ENCODE measurements at regions not wholly inside any gene's neighbourhood (a gene's known extent, or its start where the extent isn't known, plus 50 kb on each side); places are given as distances from the start of the nearest gene placed in this dataset.

DNA sequence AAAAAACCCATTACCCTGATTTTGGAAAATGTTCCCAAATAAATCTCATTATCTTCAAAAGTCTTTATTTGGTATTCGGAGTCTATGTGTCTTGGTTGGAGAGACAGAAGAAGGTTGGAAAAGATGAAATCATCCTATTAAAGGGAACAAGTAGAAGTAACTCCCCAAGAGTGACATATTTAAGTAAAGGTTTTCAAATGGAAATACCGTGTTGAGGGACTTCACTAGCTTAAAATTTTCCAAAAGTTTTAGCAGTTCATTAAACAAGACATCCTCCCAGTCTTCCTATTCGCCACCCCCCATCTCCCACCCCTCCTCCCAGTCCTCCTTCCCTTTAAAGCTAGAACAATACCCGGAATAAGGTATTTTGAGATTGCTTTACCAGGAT is 62.7 kb upstream of the CCDC160 start:
- Histone ChIP-seq H3K9me3 (ENCODE audit: control insufficient read depth, low read length) (peaks cover 3% of the 10 kb centered on the region), H3K36me3 (ENCODE audit: control insufficient read depth, insufficient read depth, low read length, severe bottlenecking) (no peaks in the 10 kb centered on the region), H3K4me3 (ENCODE audit: low read length) (no peak overlapping the region), H3K4me1 (ENCODE audit: control insufficient read depth, insufficient read depth, low read length) (no peaks in the 10 kb centered on the region), H3K27me3 (replicated peaks; ENCODE audit: control insufficient read depth, insufficient read depth, low read length) (peaks cover 45% of the 10 kb centered on the region), H3K9ac (ENCODE audit: low read length) (no peak overlapping the region)
- no peak for DNase-seq (ENCODE audit: low read depth)

DNA sequence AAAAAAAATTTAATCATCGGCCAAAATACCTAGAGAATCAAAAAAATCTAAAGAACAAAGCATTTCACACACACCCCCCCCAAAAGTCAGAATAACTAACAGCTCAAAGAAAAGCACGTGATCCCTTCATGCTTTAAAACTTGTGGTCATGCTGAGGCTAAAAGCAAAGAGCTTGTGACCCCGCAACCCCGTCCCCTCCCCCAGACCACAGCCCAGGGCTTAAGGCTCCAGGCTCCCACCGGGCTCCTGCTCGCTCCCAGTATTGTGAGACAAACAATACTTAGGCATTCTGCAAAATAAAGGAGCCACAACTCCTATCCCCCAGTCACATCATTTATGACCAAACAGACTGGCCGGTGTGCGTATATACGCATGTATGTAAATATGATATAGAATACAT is 62.1 kb upstream of the CCDC160 start:
- Histone ChIP-seq H3K36me3 (ENCODE audit: control insufficient read depth, insufficient read depth, low read length, severe bottlenecking) (no peaks in the 10 kb centered on the region), H3K9me3 (ENCODE audit: control insufficient read depth, low read length) (peaks cover 3% of the 10 kb centered on the region), H3K4me1 (ENCODE audit: control insufficient read depth, insufficient read depth, low read length) (no peaks in the 10 kb centered on the region), H3K4me3 (ENCODE audit: low read length) (no peak overlapping the region), H3K9ac (ENCODE audit: low read length) (no peak overlapping the region), H3K27me3 (replicated peaks; ENCODE audit: control insufficient read depth, insufficient read depth, low read length) (peaks cover 40% of the 10 kb centered on the region)
- no peak for DNase-seq (ENCODE audit: low read depth)

DNA sequence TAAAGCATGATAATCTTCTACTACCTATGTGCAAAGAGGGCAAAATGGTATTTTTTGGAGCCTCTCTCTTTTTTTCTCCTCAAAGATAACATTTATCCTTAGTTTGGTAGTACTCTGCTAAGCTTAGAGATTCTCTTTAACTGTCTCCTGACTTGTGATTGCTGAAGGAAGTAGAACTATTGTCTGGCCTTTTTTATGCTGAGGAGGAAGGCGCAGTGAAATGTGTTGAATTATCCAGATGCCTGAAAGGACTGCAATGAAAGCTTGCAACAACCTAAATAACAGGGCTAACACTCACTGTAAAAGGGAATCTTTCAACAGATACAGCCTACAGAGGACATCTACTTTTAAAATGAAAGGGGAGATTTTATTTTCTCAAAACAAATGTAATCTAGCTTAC is 59.5 kb upstream of the CCDC160 start:
- no peak for DNase-seq (ENCODE audit: low read depth)
- Histone ChIP-seq H3K9me3 (ENCODE audit: control insufficient read depth, low read length) (no peaks in the 10 kb centered on the region), H3K27me3 (replicated peaks; ENCODE audit: control insufficient read depth, insufficient read depth, low read length) (peaks cover 36% of the 10 kb centered on the region), H3K9ac (ENCODE audit: low read length) (no peak overlapping the region), H3K4me3 (ENCODE audit: low read length) (no peak overlapping the region), H3K36me3 (ENCODE audit: control insufficient read depth, insufficient read depth, low read length, severe bottlenecking) (no peaks in the 10 kb centered on the region), H3K4me1 (ENCODE audit: control insufficient read depth, insufficient read depth, low read length) (no peaks in the 10 kb centered on the region)

DNA sequence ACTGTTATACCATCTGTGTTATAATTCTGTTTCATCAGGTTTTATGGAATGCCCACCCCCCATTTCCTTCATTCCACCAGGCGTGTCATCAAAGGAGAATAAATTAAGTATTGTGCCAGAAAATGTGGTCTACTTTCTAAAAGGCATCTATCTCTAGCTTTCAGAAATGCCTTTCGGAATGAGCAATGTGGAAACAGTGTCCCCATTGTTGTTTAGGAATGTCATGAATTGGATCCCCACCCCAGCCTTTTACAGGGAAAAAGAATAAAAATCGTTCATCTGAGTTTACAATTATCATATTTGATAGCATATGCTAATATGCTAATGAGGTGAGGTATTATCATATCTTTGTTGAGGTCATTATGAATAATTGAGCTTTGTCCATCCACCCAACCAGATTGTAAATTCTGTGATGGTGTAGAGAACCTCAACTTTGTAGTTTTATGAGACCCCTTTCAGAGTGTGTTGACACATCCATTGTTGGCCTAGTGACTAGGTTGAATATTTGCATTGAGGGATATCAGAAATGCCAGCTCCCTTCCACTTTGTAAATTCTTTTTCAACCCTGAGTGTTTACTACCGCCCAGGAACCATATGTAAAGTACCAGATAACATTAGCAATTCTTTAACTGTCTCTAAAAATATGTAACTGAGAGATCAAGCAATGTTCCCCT is 56.2 kb upstream of the CCDC160 start:
- Histone ChIP-seq H3K9ac (ENCODE audit: low read length) (no peak overlapping the region), H3K36me3 (ENCODE audit: control insufficient read depth, insufficient read depth, low read length, severe bottlenecking) (no peaks in the 10 kb centered on the region), H3K4me1 (ENCODE audit: control insufficient read depth, insufficient read depth, low read length) (no peaks in the 10 kb centered on the region), H3K4me3 (ENCODE audit: low read length) (no peak overlapping the region), H3K27me3 (replicated peaks; ENCODE audit: control insufficient read depth, insufficient read depth, low read length) (peaks cover 27% of the 10 kb centered on the region), H3K9me3 (ENCODE audit: control insufficient read depth, low read length) (no peaks in the 10 kb centered on the region)
- DNase-seq (ENCODE audit: low read depth) = no peak

DNA sequence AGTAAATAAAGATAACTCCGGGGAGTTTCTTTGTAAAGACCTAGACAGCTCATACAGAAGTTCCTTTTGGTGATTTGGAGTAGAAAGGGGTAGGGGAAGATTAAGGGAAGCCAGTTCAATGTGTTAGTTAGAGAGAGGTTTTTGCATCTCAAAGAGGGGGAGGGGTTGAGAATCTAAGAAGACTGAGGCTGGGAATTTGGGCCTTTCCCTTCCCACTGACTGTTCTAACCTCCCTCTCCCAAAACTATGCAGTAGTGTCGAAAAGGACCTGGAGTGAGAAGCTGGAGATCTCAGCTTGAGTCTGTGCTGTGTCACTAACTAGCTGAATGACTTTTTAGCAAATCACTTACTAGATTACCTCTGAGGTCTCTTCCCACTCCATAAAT is 55.7 kb upstream of the CCDC160 start:
- Histone ChIP-seq H3K36me3 (ENCODE audit: control insufficient read depth, insufficient read depth, low read length, severe bottlenecking) (no peaks in the 10 kb centered on the region), H3K9ac (ENCODE audit: low read length) (no peak overlapping the region), H3K4me3 (ENCODE audit: low read length) (no peak overlapping the region), H3K27me3 (replicated peaks; ENCODE audit: control insufficient read depth, insufficient read depth, low read length) (peaks cover 30% of the 10 kb centered on the region), H3K9me3 (ENCODE audit: control insufficient read depth, low read length) (no peaks in the 10 kb centered on the region), H3K4me1 (ENCODE audit: control insufficient read depth, insufficient read depth, low read length) (no peaks in the 10 kb centered on the region)
- DNase-seq (ENCODE audit: low read depth) = no peak

DNA sequence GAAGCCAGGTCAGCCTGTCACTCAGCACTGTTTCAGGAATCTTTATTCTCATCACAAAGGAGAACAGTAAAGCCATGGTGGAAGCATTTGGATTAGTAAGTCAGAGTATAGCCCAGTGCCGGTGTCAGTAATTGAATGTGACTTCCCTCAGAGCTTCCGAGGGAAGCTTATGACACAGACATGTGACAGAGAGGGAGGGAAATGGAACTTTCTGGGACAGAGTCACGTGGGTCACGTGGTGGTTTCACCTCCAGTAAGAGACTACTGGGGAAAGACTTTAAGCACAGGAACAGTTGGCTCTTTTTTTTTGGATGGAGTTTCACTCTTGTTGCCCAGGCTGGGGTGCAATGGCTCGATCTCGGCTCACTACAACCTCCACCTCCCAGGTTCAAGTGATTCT is 53.3 kb upstream of the CCDC160 start:
- Histone ChIP-seq H3K36me3 (ENCODE audit: control insufficient read depth, insufficient read depth, low read length, severe bottlenecking) (no peaks in the 10 kb centered on the region), H3K27me3 (replicated peaks; ENCODE audit: control insufficient read depth, insufficient read depth, low read length) (peaks cover 27% of the 10 kb centered on the region), H3K4me3 (ENCODE audit: low read length) (no peak overlapping the region), H3K4me1 (ENCODE audit: control insufficient read depth, insufficient read depth, low read length) (no peaks in the 10 kb centered on the region), H3K9me3 (ENCODE audit: control insufficient read depth, low read length) (no peaks in the 10 kb centered on the region), H3K9ac (ENCODE audit: low read length) (no peak overlapping the region)
- DNase-seq (ENCODE audit: low read depth) = no peak

DNA sequence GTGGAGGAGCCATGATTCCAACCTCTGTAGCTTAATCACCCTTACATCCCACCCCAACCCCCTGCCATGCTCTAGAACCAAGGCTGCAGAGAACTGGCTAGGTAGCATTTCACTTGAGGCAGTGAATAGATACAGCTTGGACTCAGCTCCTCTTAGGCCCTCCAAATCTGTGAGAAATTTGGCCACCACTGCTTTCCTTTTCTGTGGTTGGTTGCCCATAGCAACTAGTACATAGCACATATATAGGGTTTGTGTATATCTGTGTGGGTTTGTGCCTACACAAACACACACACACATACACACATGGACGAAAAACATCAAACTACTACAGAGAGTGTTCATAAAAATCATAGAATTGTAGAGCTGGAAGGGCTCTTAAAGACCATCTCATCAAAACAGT is 52.0 kb upstream of the CCDC160 start:
- Histone ChIP-seq H3K9me3 (ENCODE audit: control insufficient read depth, low read length) (no peaks in the 10 kb centered on the region), H3K9ac (ENCODE audit: low read length) (no peak overlapping the region), H3K36me3 (ENCODE audit: control insufficient read depth, insufficient read depth, low read length, severe bottlenecking) (no peaks in the 10 kb centered on the region), H3K4me1 (ENCODE audit: control insufficient read depth, insufficient read depth, low read length) (no peaks in the 10 kb centered on the region), H3K4me3 (ENCODE audit: low read length) (no peak overlapping the region), H3K27me3 (replicated peaks; ENCODE audit: control insufficient read depth, insufficient read depth, low read length) (peaks cover 26% of the 10 kb centered on the region)
- DNase-seq (ENCODE audit: low read depth) = no peak

DNA sequence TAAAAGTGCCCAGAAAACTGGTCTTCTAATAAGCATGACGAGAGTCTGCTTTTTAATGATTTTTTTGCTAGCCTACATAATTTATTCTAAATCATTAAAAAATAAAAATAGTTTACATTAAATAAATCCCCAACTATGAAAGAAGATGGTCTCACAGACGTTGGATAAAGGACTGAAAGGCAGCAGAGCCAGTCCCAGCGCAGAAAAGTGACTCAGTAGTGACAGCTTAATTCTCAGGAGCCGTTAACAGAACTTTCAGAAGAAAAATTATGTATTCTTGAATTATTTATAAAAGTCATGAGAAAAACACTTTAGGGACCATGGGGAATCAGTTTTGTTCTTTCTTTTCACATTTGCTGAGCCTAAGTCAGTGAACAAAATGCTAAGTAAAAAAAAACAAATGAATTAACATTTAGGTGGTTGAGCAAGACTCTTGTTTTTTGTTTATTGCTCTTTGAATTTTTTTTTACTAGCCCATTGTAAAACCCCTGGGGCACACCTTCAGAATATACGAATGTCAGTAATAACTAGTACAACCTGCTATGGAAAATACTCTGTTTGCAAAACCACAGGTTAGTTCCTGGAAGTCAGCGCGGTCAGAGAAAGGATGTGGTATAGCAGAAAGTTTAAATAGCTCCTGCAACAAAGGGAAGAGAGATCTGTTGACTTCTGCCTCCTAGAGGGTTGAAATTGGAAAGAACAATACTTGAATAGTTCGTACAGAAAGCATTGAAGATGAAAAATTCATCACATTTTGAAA is 50.4 kb upstream of the CCDC160 start:
- Histone ChIP-seq H3K9ac (ENCODE audit: low read length) (no peak overlapping the region), H3K27me3 (replicated peaks; ENCODE audit: control insufficient read depth, insufficient read depth, low read length) (peaks cover 19% of the 10 kb centered on the region), H3K36me3 (ENCODE audit: control insufficient read depth, insufficient read depth, low read length, severe bottlenecking) (no peaks in the 10 kb centered on the region), H3K4me3 (ENCODE audit: low read length) (no peak overlapping the region), H3K9me3 (ENCODE audit: control insufficient read depth, low read length) (no peaks in the 10 kb centered on the region), H3K4me1 (ENCODE audit: control insufficient read depth, insufficient read depth, low read length) (peaks cover 8% of the 10 kb centered on the region)
- no peak for DNase-seq (ENCODE audit: low read depth)
